NB4 (cell line): ENCODE measurements at regions not wholly inside any gene's neighbourhood (a gene's known extent, or its start where the extent isn't known, plus 50 kb on each side); places are given as distances from the start of the nearest gene placed in this dataset.

ENCODE experiments used
- CTCF ChIP-seq: IDR thresholded peaks from one replicate; pipeline ENCODE4 v1.5.1; 2012; ENCODE audit warnings: low read depth, low read length
- MAX ChIP-seq: IDR thresholded peaks from 2 replicates; pipeline ENCODE4 v1.6.1; 2011; ENCODE audit warnings: low read depth, low read length
- MYC ChIP-seq: IDR thresholded peaks from 2 replicates; pipeline ENCODE4 v1.6.1; 2011; ENCODE audit warnings: low read depth, low read length
- POLR2A ChIP-seq: IDR thresholded peaks from 2 replicates; pipeline ENCODE4 v1.6.1; 2011; ENCODE audit warnings: mild to moderate bottlenecking; ENCODE audit not compliant: insufficient read length; ENCODE audit errors: extremely low read depth

- TF ChIP-seq POLR2A (no peak), CTCF (no peak), MAX (no peak), MYC (no peak)
Observed at GRCh38 chr4:66633477-66633876, 911.8 kb downstream of the CENPC start.
